Lower leg skin (tissue), 3 donors: ENCODE measurements at regions not wholly inside any gene's neighbourhood (a gene's known extent, or its start where the extent isn't known, plus 50 kb on each side); places are given as distances from the start of the nearest gene placed in this dataset.

ENCODE experiments used
- POLR2A ChIP-seq, 2 donors: fragments of 450-650 bp; IDR thresholded peaks; one replicate each; pipeline ENCODE4 v1.6.1; 2016 to 2017; ENCODE audit warnings: antibody characterized with exemption in 2 of 2, mild to moderate bottlenecking in 1 of 2, moderate library complexity in 1 of 2
- TF ChIP-seq, protein P1 (sequence below), 3 donors: fragments of 450-650 bp; IDR thresholded peaks; one replicate each; pipeline ENCODE4 v1.5.1; 2016; ENCODE audit warnings: antibody characterized with exemption in 3 of 3, mild to moderate bottlenecking in 3 of 3, moderate library complexity in 2 of 3

DNA sequence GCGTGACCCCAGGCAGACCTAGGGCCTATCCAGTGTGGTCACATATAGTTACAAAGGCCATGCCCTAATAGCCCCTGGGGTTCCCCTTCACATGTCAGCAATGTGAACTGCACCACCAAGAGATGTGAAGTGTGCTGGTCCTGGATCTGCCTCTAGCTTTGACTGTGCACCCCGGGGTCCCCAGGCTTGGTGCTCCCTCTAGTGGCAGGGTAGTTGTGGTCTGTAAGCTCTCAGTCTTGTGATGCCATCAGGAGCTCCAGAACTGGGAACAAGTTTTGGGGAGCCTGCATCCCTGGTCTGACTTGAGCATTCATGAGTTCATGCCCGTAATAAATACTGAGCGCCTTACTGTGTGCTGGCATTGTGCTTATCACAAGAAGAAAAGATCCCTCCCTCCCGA is 143.4 kb downstream of the DHX35 start:
- TF ChIP-seq, protein P1, sequence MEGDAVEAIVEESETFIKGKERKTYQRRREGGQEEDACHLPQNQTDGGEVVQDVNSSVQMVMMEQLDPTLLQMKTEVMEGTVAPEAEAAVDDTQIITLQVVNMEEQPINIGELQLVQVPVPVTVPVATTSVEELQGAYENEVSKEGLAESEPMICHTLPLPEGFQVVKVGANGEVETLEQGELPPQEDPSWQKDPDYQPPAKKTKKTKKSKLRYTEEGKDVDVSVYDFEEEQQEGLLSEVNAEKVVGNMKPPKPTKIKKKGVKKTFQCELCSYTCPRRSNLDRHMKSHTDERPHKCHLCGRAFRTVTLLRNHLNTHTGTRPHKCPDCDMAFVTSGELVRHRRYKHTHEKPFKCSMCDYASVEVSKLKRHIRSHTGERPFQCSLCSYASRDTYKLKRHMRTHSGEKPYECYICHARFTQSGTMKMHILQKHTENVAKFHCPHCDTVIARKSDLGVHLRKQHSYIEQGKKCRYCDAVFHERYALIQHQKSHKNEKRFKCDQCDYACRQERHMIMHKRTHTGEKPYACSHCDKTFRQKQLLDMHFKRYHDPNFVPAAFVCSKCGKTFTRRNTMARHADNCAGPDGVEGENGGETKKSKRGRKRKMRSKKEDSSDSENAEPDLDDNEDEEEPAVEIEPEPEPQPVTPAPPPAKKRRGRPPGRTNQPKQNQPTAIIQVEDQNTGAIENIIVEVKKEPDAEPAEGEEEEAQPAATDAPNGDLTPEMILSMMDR (IDR thresholded peaks at IDR 0.05) = no peak
- no peak for TF ChIP-seq POLR2A (IDR thresholded peaks at IDR 0.05)
